H1 (cell line): ENCODE measurements at regions not wholly inside any gene's neighbourhood (a gene's known extent, or its start where the extent isn't known, plus 50 kb on each side); places are given as distances from the start of the nearest gene placed in this dataset.

Experiments used
- CTCF ChIA-PET: fragments of 300-600 bp; sonication (Branson Sonifier 250); formaldehyde crosslinking; loops from one replicate; lab custom pipeline; 2021; ENCODE audit not compliant: partially characterized antibody; lab: Charles Lee
- POLR2A ChIA-PET: fragments of 300-600 bp; sonication (Branson Sonifier 250); formaldehyde crosslinking; loops from one replicate; lab custom pipeline; 2021; ENCODE audit warnings: inconsistent platforms; ENCODE audit not compliant: partially characterized antibody; lab: Charles Lee
- DNase-seq, 2 experiments: peaks; one replicate each; pipeline versions ENCODE4 v3.0.0 to v3.0.0-alpha.2; 2010 to 2022; ENCODE audit warnings: low spot score in 2 of 2, low read depth in 1 of 2, mixed read lengths in 1 of 2
- FAIRE-seq: peaks from 2 replicates; lab custom pipeline; 2011; peaks lifted over from hg19 to GRCh38; lab: Jason Lieb, UNC
- H2AFZ ChIP-seq: 2 replicates; pipeline ENCODE4 v1.8.1; 2012; ENCODE audit warnings: low read length, inconsistent platforms
- H2AK5ac ChIP-seq: 2 replicates; pipeline ENCODE4 v1.6.1; 2013; ENCODE audit warnings: low read depth, low read length
- H2BK120ac ChIP-seq: replicated peaks from 2 replicates; pipeline ENCODE3; 2013; ENCODE audit warnings: low read depth, low read length, inconsistent platforms
- H2BK12ac ChIP-seq: 2 replicates; pipeline ENCODE4 v1.6.1; 2013; ENCODE audit warnings: low read depth, low read length
- H2BK15ac ChIP-seq: 2 replicates; pipeline ENCODE4 v1.6.1; 2013; ENCODE audit warnings: low read length
- H2BK20ac ChIP-seq: 2 replicates; pipeline ENCODE4 v1.6.1; 2013; ENCODE audit warnings: low read length
- H2BK5ac ChIP-seq: 2 replicates; pipeline ENCODE4 v1.6.1; 2013; ENCODE audit warnings: low read depth, low read length
- H3K14ac ChIP-seq: 2 replicates; pipeline ENCODE4 v1.6.1; 2013; ENCODE audit warnings: inconsistent platforms; ENCODE audit not compliant: insufficient read length
- H3K18ac ChIP-seq: 2 replicates; pipeline ENCODE4 v1.6.1; 2013; ENCODE audit warnings: low read length; ENCODE audit errors: extremely low read depth
- H3K23ac ChIP-seq: 2 replicates; pipeline ENCODE4 v1.6.1; 2013; ENCODE audit warnings: inconsistent platforms; ENCODE audit not compliant: insufficient read length
- H3K23me2 ChIP-seq: 2 replicates; pipeline ENCODE4 v1.6.1; 2013; ENCODE audit warnings: low read depth, low read length
- H3K27ac ChIP-seq: 2 replicates; pipeline ENCODE4 v1.6.1; 2011; ENCODE audit warnings: low read depth, low read length, inconsistent platforms
- H3K27me3 ChIP-seq, 4 experiments: replicated peaks in 1 of 4; 1 replicate in 1 of 4; 2 replicates in 3 of 4; pipeline versions ENCODE4 v1.6.1 to v1.8.1; 2011 to 2013; ENCODE audit warnings: low read length in 3 of 4, mild to moderate bottlenecking in 3 of 4, inconsistent platforms in 2 of 4, mixed read lengths in 2 of 4, moderate library complexity in 1 of 4; ENCODE audit not compliant: control insufficient read depth in 3 of 4, insufficient read depth in 3 of 4; ENCODE audit errors: extremely low read depth in 1 of 4
- H3K36me3 ChIP-seq, 4 experiments: 2 replicates each; pipeline versions ENCODE4 v1.6.1 to v1.8.1; 2011 to 2013; ENCODE audit warnings: mild to moderate bottlenecking in 4 of 4, low read length in 3 of 4, moderate library complexity in 2 of 4, control low read depth in 1 of 4, inconsistent platforms in 1 of 4; ENCODE audit not compliant: insufficient read depth in 4 of 4, control insufficient read depth in 2 of 4
- H3K4ac ChIP-seq: replicated peaks from 2 replicates; pipeline ENCODE3; 2013; ENCODE audit warnings: low read length, low read depth, mixed read lengths, inconsistent platforms; ENCODE audit not compliant: insufficient read length
- H3K4me1 ChIP-seq, 4 experiments: replicated peaks in 1 of 4; 1 replicate in 1 of 4; 2 replicates in 3 of 4; pipeline versions ENCODE4 v1.6.1 to v1.8.1; 2011 to 2013; ENCODE audit warnings: low read length in 3 of 4, inconsistent platforms in 2 of 4, mixed read lengths in 1 of 4; ENCODE audit not compliant: insufficient read depth in 4 of 4, control insufficient read depth in 3 of 4
- H3K4me2 ChIP-seq, 2 experiments: 2 replicates each; pipeline versions ENCODE4 v1.6.1 to v1.8.1; 2011 to 2013; ENCODE audit warnings: low read depth in 2 of 2, low read length in 2 of 2, control low read depth in 1 of 2, inconsistent platforms in 1 of 2, mild to moderate bottlenecking in 1 of 2; ENCODE audit not compliant: insufficient read depth in 1 of 2
- H3K4me3 ChIP-seq, 4 experiments: fragments of 200-600, 300-600 bp in 1 of 4; sonication (generic), shearing (Covaris generic), sonication (Bioruptor Twin) in 1 of 4; 2 replicates each; pipeline versions ENCODE4 v1.5.1 to v1.8.1; 2011 to 2016; ENCODE audit warnings: low read length in 4 of 4, low read depth in 3 of 4, control low read depth in 2 of 4, inconsistent platforms in 2 of 4, mild to moderate bottlenecking in 2 of 4, mixed read lengths in 1 of 4, moderate library complexity in 1 of 4; ENCODE audit not compliant: insufficient read depth in 2 of 4; ENCODE audit errors: extremely low read depth in 1 of 4
- H3K56ac ChIP-seq: replicated peaks from 2 replicates; pipeline ENCODE3; 2013; ENCODE audit warnings: low read depth, mild to moderate bottlenecking, mixed read lengths, low read length, inconsistent platforms; ENCODE audit not compliant: insufficient read length
- H3K79me1 ChIP-seq: 2 replicates; pipeline ENCODE4 v1.6.1; 2013; ENCODE audit warnings: low read depth, low read length, control low read depth
- H3K79me2 ChIP-seq, 2 experiments: 2 replicates each; pipeline versions ENCODE4 v1.6.1 to v1.8.1; 2012 to 2013; ENCODE audit warnings: low read length in 2 of 2, mild to moderate bottlenecking in 2 of 2, inconsistent platforms in 1 of 2; ENCODE audit not compliant: insufficient read depth in 2 of 2, control insufficient read depth in 1 of 2
- H3K9ac ChIP-seq, 4 experiments: replicated peaks in 1 of 4; 1 replicate in 1 of 4; 2 replicates in 3 of 4; pipeline versions ENCODE4 v1.6.1 to v1.8.1; 2011 to 2013; ENCODE audit warnings: low read depth in 3 of 4, low read length in 3 of 4, control low read depth in 2 of 4, mild to moderate bottlenecking in 2 of 4, moderate library complexity in 2 of 4, inconsistent platforms in 1 of 4; ENCODE audit errors: extremely low read depth in 1 of 4
- H3K9me3 ChIP-seq, 2 experiments: 2 replicates each; pipeline versions ENCODE4 v1.6.1 to v1.8.1; 2012 to 2013; ENCODE audit warnings: mild to moderate bottlenecking in 2 of 2, moderate library complexity in 2 of 2, control low read depth in 1 of 2, inconsistent platforms in 1 of 2, low read depth in 1 of 2, low read length in 1 of 2, mixed read lengths in 1 of 2; ENCODE audit not compliant: insufficient read depth in 2 of 2
- H4K20me1 ChIP-seq, 2 experiments: replicated peaks in 1 of 2; 2 replicates each; pipeline versions ENCODE3 to v1.8.1; 2011 to 2013; ENCODE audit warnings: inconsistent platforms in 2 of 2, low read length in 2 of 2, mild to moderate bottlenecking in 1 of 2; ENCODE audit not compliant: insufficient read depth in 2 of 2, control insufficient read depth in 1 of 2
- H4K5ac ChIP-seq: 2 replicates; pipeline ENCODE4 v1.6.1; 2013; ENCODE audit warnings: low read length, low read depth, mixed read lengths, inconsistent platforms; ENCODE audit not compliant: insufficient read length
- H4K8ac ChIP-seq: 2 replicates; pipeline ENCODE4 v1.8.0; 2013; ENCODE audit warnings: mild to moderate bottlenecking, moderate library complexity, low read length, inconsistent platforms; ENCODE audit not compliant: insufficient read depth; ENCODE audit errors: extremely low read depth
- H4K91ac ChIP-seq: replicated peaks from 2 replicates; pipeline ENCODE3; 2013; ENCODE audit warnings: low read length, mixed read lengths, inconsistent platforms; ENCODE audit not compliant: insufficient read length
- CHD1 ChIP-seq: IDR thresholded peaks from 2 replicates; pipeline ENCODE4 v1.6.1; 2012; ENCODE audit warnings: low read depth, low read length, improper control_type of control experiment
- CHD2 ChIP-seq: IDR thresholded peaks from 2 replicates; pipeline ENCODE4 v1.6.1; 2012; ENCODE audit warnings: low read length, improper control_type of control experiment
- GABPA ChIP-seq: IDR thresholded peaks from 2 replicates; pipeline ENCODE4 v1.6.1; 2011; ENCODE audit warnings: mild to moderate bottlenecking, low read length, moderate library complexity, borderline replicate concordance; ENCODE audit not compliant: insufficient read depth
- JUND ChIP-seq: IDR thresholded peaks from 2 replicates; pipeline ENCODE4 v1.6.1; 2011; ENCODE audit warnings: mild to moderate bottlenecking, improper control_type of control experiment, low read length
- PHF8 ChIP-seq: fragments of 200-600 bp; sonication (generic); conservative IDR thresholded peaks from 2 replicates; pipeline ENCODE4 v1.7.1; 2012; ENCODE audit warnings: low read depth, mild to moderate bottlenecking, inconsistent platforms, low read length, moderate library complexity
- SP2 ChIP-seq: IDR thresholded peaks from 2 replicates; pipeline ENCODE4 v1.6.1; 2012; ENCODE audit warnings: mild to moderate bottlenecking, low read length, inconsistent platforms
- SP4 ChIP-seq: IDR thresholded peaks from 2 replicates; pipeline ENCODE4 v1.6.1; 2012; ENCODE audit warnings: low read length, inconsistent platforms
- TCF12 ChIP-seq: IDR thresholded peaks from 2 replicates; pipeline ENCODE4 v1.6.1; 2011; ENCODE audit warnings: low read depth, mild to moderate bottlenecking, low read length
- TF ChIP-seq, protein P1 (sequence below): IDR thresholded peaks from 2 replicates; pipeline ENCODE4 v1.6.1; 2011; ENCODE audit warnings: low read length, improper control_type of control experiment
- TF ChIP-seq, protein P2 (sequence below): IDR thresholded peaks from 2 replicates; pipeline ENCODE4 v1.6.1; 2011; ENCODE audit warnings: low read depth, mild to moderate bottlenecking, low read length; ENCODE audit not compliant: insufficient read depth

DNA sequence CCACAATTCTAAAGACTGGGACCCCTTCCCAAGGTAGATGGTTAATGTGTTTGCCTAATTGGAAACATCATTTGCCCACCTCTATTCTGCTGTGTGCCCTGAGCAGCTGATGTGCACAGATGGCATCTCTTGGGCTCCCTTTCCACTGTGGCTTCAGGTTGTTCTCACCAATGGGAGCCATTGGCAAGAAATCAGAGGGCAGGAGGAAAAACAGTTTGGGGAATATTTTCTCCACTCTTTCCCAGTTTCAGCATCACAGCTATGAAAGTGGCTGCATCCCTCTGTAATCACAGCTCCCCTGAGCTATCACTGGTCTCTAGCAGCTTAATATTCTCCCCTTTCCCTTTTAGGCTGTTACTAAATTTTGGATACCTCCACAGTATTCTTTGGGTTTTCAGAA is 911.6 kb upstream of the SEMA6A start:
- CTCF ChIA-PET, result interaction anchor here (1.0 to 2.0 kb wide), 2 partner anchors 13 to 31 kb away, joined by 3 to 4 read pairs; no protein-coding TSS in a partner anchor
- H2BK12ac ChIP-seq, result no peak overlapping the region
- POLR2A ChIA-PET, result no interaction called here

More for the DNA sequence above, 911.6 kb upstream of the SEMA6A start:
- TF ChIP-seq SP2 (no peak), PHF8 (no peak), SP4 (no peak), TCF12 (no peak), CHD2 (no peak), JUND (no peak), CHD1 (no peak), GABPA (no peak)
- TF ChIP-seq, protein P1, sequence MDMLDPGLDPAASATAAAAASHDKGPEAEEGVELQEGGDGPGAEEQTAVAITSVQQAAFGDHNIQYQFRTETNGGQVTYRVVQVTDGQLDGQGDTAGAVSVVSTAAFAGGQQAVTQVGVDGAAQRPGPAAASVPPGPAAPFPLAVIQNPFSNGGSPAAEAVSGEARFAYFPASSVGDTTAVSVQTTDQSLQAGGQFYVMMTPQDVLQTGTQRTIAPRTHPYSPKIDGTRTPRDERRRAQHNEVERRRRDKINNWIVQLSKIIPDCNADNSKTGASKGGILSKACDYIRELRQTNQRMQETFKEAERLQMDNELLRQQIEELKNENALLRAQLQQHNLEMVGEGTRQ, result no peak
- TF ChIP-seq, protein P2, sequence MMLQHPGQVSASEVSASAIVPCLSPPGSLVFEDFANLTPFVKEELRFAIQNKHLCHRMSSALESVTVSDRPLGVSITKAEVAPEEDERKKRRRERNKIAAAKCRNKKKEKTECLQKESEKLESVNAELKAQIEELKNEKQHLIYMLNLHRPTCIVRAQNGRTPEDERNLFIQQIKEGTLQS, result no peak
- no peak overlapping the region for H3K23ac ChIP-seq
- no peak overlapping the region for H3K4me2 ChIP-seq
- no peak overlapping the region for H2AK5ac ChIP-seq
- no peaks in the 10 kb centered on the region for H3K79me1 ChIP-seq
- no peak overlapping the region for H3K56ac ChIP-seq
- H3K23me2 ChIP-seq, result no peaks in the 10 kb centered on the region
- DNase-seq (no peak), FAIRE-seq (no peak)
- H3K4me1 ChIP-seq, result no peaks in the 10 kb centered on the region
- H3K9ac ChIP-seq, result no peak overlapping the region
- H4K5ac ChIP-seq, result no peak overlapping the region
- no peak overlapping the region for H3K18ac ChIP-seq
- no peaks in the 10 kb centered on the region for H3K79me2 ChIP-seq
- H4K8ac ChIP-seq, result no peak overlapping the region
- H2BK5ac ChIP-seq, result no peak overlapping the region
- H4K20me1 ChIP-seq, result no peaks in the 10 kb centered on the region
- H3K27ac ChIP-seq, result no peak overlapping the region
- H3K14ac ChIP-seq, result no peak overlapping the region
- no peak overlapping the region for H3K4me3 ChIP-seq
- no peak overlapping the region for H2BK15ac ChIP-seq
- H3K4ac ChIP-seq, result no peak overlapping the region
- H3K9me3 ChIP-seq, result no peaks in the 10 kb centered on the region
- H4K91ac ChIP-seq, result no peak overlapping the region
- H3K36me3 ChIP-seq, result no peaks in the 10 kb centered on the region
- H3K27me3 ChIP-seq, result no peaks in the 10 kb centered on the region
- no peak overlapping the region for H2BK120ac ChIP-seq
- no peak overlapping the region for H2BK20ac ChIP-seq
- H2AFZ ChIP-seq, result no peak overlapping the region
